Activated CD4-positive, alpha-beta T cell treated with anti-CD3 and anti-CD28 coated beads for 36 hours (primary cell): ENCODE measurements at regions not wholly inside any gene's neighbourhood (a gene's known extent, or its start where the extent isn't known, plus 50 kb on each side); places are given as distances from the start of the nearest gene placed in this dataset.
"Not testable (repeated sequence)": the region's sequence is repeated elsewhere in the genome, so short reads cannot be mapped to it uniquely, and the experiment has no call there.

Experiments
- ATAC-seq: fragments of 200-7000 bp; cut with Tn5 transposase; one replicate; pipeline ENCODE4 v1.10.0; 2021; ENCODE audit warnings: mild to moderate bottlenecking, moderate library complexity
- CTCF ChIA-PET: fragments of 350-600 bp; sonication (Branson Sonifier 250); formaldehyde crosslinking; loops from one replicate; lab custom pipeline; 2021; ENCODE audit warnings: antibody characterized with exemption; lab: Charles Lee
- POLR2A ChIA-PET: fragments of 350-600 bp; sonication (Branson Sonifier 250); formaldehyde crosslinking; loops from one replicate; lab custom pipeline; 2021; ENCODE audit warnings: antibody characterized with exemption, inconsistent platforms; lab: Charles Lee
- DNase-seq: peaks from one replicate; pipeline ENCODE4 v3.0.0-alpha.2; 2020
- H3K27ac Mint-ChIP-seq: one replicate; pipeline ENCODE4 v1.8.0; 2021; ENCODE audit warnings: mixed read lengths
- H3K27me3 Mint-ChIP-seq: one replicate; pipeline ENCODE4 v1.8.0; 2021; ENCODE audit warnings: mixed read lengths
- H3K36me3 Mint-ChIP-seq: one replicate; pipeline ENCODE4 v1.8.0; 2021; ENCODE audit warnings: low read depth, mixed read lengths
- H3K4me1 Mint-ChIP-seq: one replicate; pipeline ENCODE4 v1.8.0; 2021; ENCODE audit warnings: mixed read lengths
- H3K4me3 Mint-ChIP-seq: one replicate; pipeline ENCODE4 v1.8.0; 2021; ENCODE audit warnings: mild to moderate bottlenecking, moderate library complexity, mixed read lengths
- H3K9me3 Mint-ChIP-seq: one replicate; pipeline ENCODE4 v1.8.0; 2021; ENCODE audit warnings: low read depth, mixed read lengths
- intact Hi-C, 2 experiments: fragments of 100-400 bp; cut with DNase I in 1 of 2; cut with micrococcal nuclease in 1 of 2; formaldehyde crosslinking; loops; one replicate each; pipeline versions ENCODE4 v1.14.2 to v1.15.1; 2022 to 2024; cut with DNase I, micrococcal nuclease

DNA sequence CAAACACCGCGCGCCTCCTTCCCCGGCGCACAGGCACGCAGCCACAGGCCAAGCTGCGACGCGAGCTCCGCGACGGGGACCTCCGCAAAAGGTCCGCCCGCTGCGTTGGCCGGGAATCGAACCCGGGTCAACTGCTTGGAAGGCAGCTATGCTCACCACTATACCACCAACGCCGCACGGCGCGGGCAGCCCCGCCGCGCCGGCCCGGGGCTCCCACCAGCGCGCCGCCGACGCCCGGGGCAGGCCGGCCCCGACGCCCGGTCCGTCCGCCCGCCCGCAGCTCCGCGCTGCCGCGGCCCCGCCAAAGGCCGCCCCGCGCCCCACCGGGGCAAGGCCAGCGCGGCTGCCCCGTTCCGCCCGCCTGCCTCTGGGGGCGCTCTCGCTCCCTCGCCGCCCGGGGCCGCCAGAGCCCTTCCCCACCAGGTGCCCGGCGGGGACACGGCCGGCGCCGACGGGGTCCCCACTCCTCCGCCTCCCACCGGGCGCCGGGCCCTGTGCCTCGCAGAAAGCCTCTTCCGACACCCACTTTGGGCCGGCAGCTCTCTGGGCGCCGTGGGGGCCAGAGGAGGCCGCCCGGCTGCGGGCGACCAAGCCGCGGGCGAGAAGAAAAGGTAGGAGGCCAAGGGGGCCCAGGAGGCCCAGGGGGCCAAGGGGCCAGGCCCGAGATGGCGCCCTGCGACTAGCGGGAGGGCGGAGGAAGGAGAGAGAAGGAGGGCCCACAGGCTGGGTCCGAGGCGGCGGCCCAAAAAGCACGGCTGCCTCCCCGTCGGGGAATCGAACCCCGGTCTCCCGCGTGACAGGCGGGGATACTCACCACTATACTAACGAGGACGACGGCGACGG, 50.2 kb upstream of the FCGR2A start:
- POLR2A ChIA-PET, H3K9me3 Mint-ChIP-seq, H3K4me3 Mint-ChIP-seq, H3K36me3 Mint-ChIP-seq, DNase-seq, H3K27me3 Mint-ChIP-seq, intact Hi-C loops, CTCF ChIA-PET, H3K4me1 Mint-ChIP-seq, H3K27ac Mint-ChIP-seq: not testable (repeated sequence)
- peak; percentile 12 for ATAC-seq

DNA sequence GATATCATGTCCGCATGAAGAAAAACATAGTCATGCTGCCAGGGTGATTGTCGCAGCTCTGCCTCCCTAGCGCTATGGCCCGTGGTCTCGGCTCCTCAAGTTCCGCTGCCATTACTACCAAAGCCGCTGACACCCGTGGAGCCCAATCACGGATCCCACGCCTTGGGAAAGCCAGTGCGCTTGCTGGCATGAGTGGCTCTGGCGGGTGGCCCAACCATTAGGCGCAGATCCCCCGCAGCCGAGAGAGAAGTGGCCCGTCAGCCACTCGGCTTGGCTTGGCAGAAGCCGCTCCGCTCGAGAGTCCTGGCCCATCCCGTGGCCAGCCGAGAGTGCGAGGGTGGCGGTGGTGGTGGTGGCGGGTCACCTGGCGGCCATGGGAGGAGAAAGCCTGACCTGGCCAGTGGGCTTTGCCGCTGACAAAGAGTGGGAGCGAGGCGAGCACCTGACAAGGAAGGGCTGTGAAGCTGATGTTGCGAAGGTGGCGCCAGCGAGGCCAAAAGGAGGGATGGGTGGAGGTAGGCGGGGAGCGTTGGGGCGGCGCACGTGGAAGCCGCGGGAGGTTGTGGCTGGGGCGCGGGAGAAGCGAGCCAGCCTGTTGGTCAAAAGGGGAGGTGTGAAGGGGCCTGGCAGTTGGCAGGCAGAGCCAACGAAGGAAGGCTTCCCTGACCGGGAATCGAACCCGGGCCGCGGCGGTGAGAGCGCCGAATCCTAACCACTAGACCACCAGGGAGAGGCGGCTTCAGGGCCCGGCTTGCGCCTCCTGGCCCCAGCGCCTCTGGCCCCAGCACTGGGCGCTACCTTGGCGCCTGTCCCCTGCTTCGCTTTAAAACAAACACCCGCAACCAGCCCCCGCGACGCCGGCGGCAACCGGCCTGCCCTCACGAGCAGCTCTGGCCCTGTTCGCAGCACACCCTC, 51.0 kb upstream of the FCGR2A start:
- H3K36me3 Mint-ChIP-seq, POLR2A ChIA-PET, CTCF ChIA-PET, H3K27ac Mint-ChIP-seq, H3K9me3 Mint-ChIP-seq, intact Hi-C loops, H3K4me1 Mint-ChIP-seq, H3K4me3 Mint-ChIP-seq, H3K27me3 Mint-ChIP-seq: not testable (repeated sequence)
- DNase-seq (peak; percentile 27), ATAC-seq (peak; percentile 64)

DNA sequence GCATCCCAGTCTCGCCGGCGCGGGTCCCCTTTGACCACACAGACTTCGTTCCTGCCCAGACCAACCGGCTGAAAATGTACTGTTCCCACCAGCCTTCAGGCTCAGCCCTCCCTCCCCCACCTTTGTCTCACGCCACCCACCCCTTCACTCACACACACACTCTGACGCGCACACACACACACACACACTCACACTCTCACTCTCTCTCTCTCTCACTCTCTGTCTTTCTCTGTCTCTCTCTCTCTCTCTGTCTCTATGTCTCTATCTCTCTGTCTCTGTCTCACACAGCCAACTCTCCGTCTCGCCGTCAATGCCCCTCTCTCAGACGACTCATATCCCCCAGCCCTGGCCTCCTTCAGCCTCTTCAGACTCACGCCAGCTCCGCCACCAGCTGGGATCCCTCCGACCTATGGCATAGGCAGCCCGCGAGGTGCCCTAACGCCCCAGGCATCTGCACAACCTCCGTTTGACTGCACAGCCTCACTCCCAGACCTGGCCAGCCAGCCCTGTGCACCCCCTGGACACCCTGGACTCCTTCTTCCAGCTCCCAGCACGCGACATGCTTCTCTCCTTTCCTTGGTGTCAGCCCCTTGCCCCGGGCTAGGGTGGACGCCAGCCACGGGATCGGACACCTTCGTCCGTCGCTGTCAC, 53.4 kb upstream of the FCGR2A start:
- H3K27ac Mint-ChIP-seq, ATAC-seq, H3K36me3 Mint-ChIP-seq, H3K4me1 Mint-ChIP-seq, H3K4me3 Mint-ChIP-seq, intact Hi-C loops, POLR2A ChIA-PET, DNase-seq, H3K9me3 Mint-ChIP-seq, CTCF ChIA-PET, H3K27me3 Mint-ChIP-seq: not testable (repeated sequence)

DNA sequence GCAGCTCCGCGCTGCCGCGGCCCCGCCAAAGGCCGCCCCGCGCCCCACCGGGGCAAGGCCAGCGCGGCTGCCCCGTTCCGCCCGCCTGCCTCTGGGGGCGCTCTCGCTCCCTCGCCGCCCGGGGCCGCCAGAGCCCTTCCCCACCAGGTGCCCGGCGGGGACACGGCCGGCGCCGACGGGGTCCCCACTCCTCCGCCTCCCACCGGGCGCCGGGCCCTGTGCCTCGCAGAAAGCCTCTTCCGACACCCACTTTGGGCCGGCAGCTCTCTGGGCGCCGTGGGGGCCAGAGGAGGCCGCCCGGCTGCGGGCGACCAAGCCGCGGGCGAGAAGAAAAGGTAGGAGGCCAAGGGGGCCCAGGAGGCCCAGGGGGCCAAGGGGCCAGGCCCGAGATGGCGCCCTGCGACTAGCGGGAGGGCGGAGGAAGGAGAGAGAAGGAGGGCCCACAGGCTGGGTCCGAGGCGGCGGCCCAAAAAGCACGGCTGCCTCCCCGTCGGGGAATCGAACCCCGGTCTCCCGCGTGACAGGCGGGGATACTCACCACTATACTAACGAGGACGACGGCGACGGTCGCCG, 57.4 kb upstream of the FCGR2A start:
- H3K27me3 Mint-ChIP-seq, H3K9me3 Mint-ChIP-seq, H3K36me3 Mint-ChIP-seq, H3K4me3 Mint-ChIP-seq, CTCF ChIA-PET, POLR2A ChIA-PET, H3K27ac Mint-ChIP-seq, H3K4me1 Mint-ChIP-seq, DNase-seq: not testable (repeated sequence)
- intact Hi-C loops = loop anchor here (10.0 kb wide), 1 partner anchor 53 kb away; no protein-coding TSS in a partner anchor
- peak; percentile 27 for ATAC-seq

DNA sequence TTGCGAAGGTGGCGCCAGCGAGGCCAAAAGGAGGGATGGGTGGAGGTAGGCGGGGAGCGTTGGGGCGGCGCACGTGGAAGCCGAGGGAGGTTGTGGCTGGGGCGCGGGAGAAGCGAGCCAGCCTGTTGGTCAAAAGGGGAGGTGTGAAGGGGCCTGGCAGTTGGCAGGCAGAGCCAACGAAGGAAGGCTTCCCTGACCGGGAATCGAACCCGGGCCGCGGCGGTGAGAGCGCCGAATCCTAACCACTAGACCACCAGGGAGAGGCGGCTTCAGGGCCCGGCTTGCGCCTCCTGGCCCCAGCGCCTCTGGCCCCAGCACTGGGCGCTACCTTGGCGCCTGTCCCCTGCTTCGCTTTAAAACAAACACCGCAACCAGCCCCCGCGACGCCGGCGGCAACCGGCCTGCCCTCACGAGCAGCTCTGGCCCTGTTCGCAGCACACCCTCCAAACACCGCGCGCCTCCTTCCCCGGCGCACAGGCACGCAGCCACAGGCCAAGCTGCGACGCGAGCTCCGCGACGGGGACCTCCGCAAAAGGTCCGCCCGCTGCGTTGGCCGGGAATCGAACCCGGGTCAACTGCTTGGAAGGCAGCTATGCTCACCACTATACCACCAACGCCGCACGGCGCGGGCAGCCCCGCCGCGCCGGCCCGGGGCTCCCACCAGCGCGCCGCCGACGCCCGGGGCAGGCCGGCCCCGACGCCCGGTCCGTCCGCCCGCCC, 58.1 kb upstream of the FCGR2A start:
- H3K27me3 Mint-ChIP-seq, CTCF ChIA-PET, H3K9me3 Mint-ChIP-seq, H3K4me1 Mint-ChIP-seq, H3K27ac Mint-ChIP-seq, POLR2A ChIA-PET, DNase-seq, H3K36me3 Mint-ChIP-seq, H3K4me3 Mint-ChIP-seq: not testable (repeated sequence)
- intact Hi-C loops = loop anchor here (10.0 kb wide), 1 partner anchor 52 kb away; no protein-coding TSS in a partner anchor
- peak; percentile 54 for ATAC-seq

DNA sequence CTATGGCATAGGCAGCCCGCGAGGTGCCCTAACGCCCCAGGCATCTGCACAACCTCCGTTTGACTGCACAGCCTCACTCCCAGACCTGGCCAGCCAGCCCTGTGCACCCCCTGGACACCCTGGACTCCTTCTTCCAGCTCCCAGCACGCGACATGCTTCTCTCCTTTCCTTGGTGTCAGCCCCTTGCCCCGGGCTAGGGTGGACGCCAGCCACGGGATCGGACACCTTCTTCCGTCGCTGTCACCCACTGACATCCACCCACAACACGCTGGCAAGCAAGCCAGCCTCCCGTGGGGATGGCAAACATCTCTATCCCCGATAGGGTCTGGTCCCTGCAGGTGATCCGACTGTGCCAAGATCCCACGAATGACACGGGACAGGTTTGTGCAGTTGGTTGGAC, 60.5 kb upstream of the FCGR2A start:
- H3K4me3 Mint-ChIP-seq, ATAC-seq, H3K9me3 Mint-ChIP-seq, H3K27me3 Mint-ChIP-seq, H3K27ac Mint-ChIP-seq, POLR2A ChIA-PET, H3K36me3 Mint-ChIP-seq, CTCF ChIA-PET, H3K4me1 Mint-ChIP-seq: not testable (repeated sequence)
- intact Hi-C loops = loop anchor here (10.0 kb wide), 1 partner anchor 50 kb away; no protein-coding TSS in a partner anchor
- peak; percentile 15 for DNase-seq

DNA sequence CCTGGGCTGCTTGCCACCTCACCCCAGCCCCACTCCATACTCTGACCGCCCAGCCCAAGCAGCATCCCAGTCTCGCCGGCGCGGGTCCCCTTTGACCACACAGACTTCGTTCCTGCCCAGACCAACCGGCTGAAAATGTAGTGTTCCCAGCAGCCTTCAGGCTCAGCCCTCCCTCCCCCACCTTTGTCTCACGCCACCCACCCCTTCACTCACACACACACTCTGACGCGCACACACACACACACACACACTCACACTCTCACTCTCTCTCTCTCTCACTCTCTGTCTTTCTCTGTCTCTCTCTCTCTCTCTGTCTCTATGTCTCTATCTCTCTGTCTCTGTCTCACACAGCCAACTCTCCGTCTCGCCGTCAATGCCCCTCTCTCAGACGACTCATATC, 61.0 kb upstream of the FCGR2A start:
- H3K27me3 Mint-ChIP-seq, H3K4me1 Mint-ChIP-seq, H3K36me3 Mint-ChIP-seq, POLR2A ChIA-PET, ATAC-seq, DNase-seq, H3K27ac Mint-ChIP-seq, H3K9me3 Mint-ChIP-seq, CTCF ChIA-PET, H3K4me3 Mint-ChIP-seq: not testable (repeated sequence)
- intact Hi-C loops = loop anchor here (10.0 kb wide), 1 partner anchor 49 kb away; no protein-coding TSS in a partner anchor

DNA sequence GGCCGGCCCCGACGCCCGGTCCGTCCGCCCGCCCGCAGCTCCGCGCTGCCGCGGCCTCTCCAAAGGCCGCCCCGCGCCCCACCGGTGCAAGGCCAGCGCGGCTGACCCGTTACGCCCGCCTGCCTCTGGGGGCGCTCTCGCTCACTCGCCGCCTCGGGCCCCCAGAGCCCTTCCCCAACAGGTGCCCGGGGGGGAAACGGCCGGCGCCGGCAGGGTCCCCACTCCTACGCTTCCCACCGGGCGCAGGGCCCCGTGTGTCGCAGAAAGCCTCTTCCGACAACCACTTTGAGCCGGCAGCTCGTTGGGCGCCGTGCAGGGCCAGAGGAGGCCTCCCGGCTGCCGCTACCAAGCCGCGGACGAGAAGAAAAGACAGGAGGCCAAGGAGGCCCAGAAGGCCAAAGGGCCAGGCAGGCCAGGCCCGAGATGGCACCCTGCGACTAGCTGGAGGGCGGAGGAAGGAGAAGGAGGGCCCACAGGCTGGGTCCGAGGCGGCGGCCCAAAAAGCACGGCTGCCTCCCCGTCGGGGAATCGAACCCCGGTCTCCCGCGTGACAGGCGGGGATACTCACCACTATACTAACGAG, 64.9 kb upstream of the FCGR2A start:
- peaks cover 27% of the 10 kb centered on the region for H3K27me3 Mint-ChIP-seq
- POLR2A ChIA-PET = no interaction called here
- peaks cover 10% of the 10 kb centered on the region for H3K4me1 Mint-ChIP-seq
- intact Hi-C loops = loop anchor here (10.0 kb wide), 1 partner anchor 46 kb away; no protein-coding TSS in a partner anchor
- peak overlapping the region; percentile 82 for H3K4me3 Mint-ChIP-seq
- H3K27ac Mint-ChIP-seq = peak overlapping the region; percentile 67
- DNase-seq (peak; percentile 83), ATAC-seq (peak; percentile 58)
- peaks cover 2% of the 10 kb centered on the region for H3K36me3 Mint-ChIP-seq
- CTCF ChIA-PET = interaction anchor here (0.6 to 1.6 kb wide), 12 partner anchors 10 to 234 kb away, joined by 3 to 15 read pairs (median 3); no protein-coding TSS in a partner anchor
- H3K9me3 Mint-ChIP-seq = no peaks in the 10 kb centered on the region

DNA sequence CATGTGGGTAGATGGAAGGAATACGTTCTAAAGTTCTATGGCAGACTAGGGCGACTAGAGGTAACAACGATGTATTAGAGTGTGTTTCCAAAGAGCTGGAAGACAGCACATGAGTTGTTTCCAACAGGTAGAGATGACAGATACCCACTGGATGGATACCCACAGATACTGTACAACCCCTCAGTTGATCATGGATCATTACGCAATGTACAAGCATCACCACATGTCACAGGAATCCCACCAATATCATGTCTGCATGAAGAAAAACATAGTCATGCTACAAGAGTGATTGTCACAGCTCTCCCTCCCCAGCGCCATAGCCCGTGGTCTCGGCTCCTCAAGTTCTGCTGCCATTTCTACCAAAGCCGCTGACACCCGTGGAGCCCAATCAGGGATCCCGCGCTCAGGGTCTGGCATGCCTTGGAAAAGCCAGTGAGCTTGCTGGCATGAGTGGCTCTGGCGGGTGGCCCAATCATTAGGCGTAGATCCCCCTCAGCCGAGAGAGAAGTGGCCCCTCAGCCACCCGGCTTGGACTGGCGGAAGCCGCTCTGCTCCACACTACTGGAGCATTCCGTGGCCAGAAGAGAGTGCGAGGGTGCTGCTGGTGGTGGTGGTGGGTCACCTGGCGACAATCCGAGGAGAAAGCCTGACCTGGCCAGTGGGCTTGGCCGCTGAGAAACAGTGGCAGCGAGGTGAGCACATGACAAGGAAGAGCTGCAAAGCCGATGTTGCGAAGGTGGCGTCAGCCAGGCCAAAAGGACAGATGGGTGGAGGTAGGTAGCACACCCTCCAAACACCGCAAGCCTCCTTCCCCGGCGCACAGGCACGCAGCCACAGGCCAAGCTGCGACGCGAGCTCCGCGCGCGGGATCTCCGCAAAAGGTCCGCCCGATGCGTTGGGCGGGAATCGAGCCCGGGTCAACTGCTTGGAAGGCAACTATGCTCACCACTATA, 65.7 kb upstream of the FCGR2A start:
- ChIA-PET CTCF (interaction anchor here (0.6 to 2.0 kb wide), 15 partner anchors 9 to 732 kb away, joined by 3 to 15 read pairs (median 3); no protein-coding TSS in a partner anchor), POLR2A (no interaction called here)
- Mint-ChIP-seq H3K27me3 (peaks cover 27% of the 10 kb centered on the region), H3K4me1 (peaks cover 10% of the 10 kb centered on the region), H3K9me3 (no peaks in the 10 kb centered on the region), H3K27ac (peak overlapping the region; percentile 67), H3K4me3 (peak overlapping the region; percentile 82), H3K36me3 (peaks cover 2% of the 10 kb centered on the region)
- intact Hi-C loops = loop anchor here (10.0 kb wide), 1 partner anchor 45 kb away; no protein-coding TSS in a partner anchor
- DNase-seq = peak; percentile 55
- ATAC-seq = peak; percentile 16
